Caco-2 (cell line): ENCODE measurements at regions not wholly inside any gene's neighbourhood (a gene's known extent, or its start where the extent isn't known, plus 50 kb on each side); places are given as distances from the start of the nearest gene placed in this dataset.

Source experiments
- BruUV-seq: library from RNA; stranded (reverse); fragments of 400-500 nt; replicated peaks from 2 replicates; lab custom pipeline; 2021; lab: Mats Ljungman, UMichigan
- CTCF ChIA-PET: fragments of 300-600 bp; sonication (Branson Sonifier 250); formaldehyde crosslinking; loops from one replicate; lab custom pipeline; 2022; ENCODE audit warnings: antibody characterized with exemption; lab: Charles Lee
- POLR2A ChIA-PET: fragments of 300-600 bp; sonication (Branson Sonifier 250); formaldehyde crosslinking; loops from one replicate; lab custom pipeline; 2022; ENCODE audit warnings: antibody characterized with exemption; lab: Charles Lee
- DNase-seq, 2 experiments: peaks; one replicate each; pipeline versions ENCODE4 v3.0.0 to v3.0.0-alpha.2; 2020 to 2022
- H3K27me3 ChIP-seq: replicated peaks from 2 replicates; pipeline ENCODE4 v1.6.0; 2011; ENCODE audit warnings: low read length; ENCODE audit not compliant: control insufficient read depth, insufficient read depth
- H3K36me3 ChIP-seq: 2 replicates; pipeline ENCODE4 v1.5.1; 2011; ENCODE audit warnings: low read length; ENCODE audit not compliant: control insufficient read depth, insufficient read depth
- H3K4me1 ChIP-seq: fragments of 250-450 bp; sonication (Bioruptor Pico); 2 replicates; pipeline ENCODE4 v1.5.1; 2020; ENCODE audit warnings: mild to moderate bottlenecking
- H3K4me3 ChIP-seq: 2 replicates; pipeline ENCODE4 v1.5.1; 2011; ENCODE audit warnings: low read depth, mild to moderate bottlenecking, control low read depth, low read length
- H3K9me3 ChIP-seq: fragments of 250-450 bp; sonication (Bioruptor Pico); 2 replicates; pipeline ENCODE4 v1.5.1; 2020; ENCODE audit warnings: mild to moderate bottlenecking, moderate library complexity
- H3K27ac Mint-ChIP-seq: one replicate; pipeline ENCODE4 v1.8.0; 2022; ENCODE audit warnings: mixed read lengths; ENCODE audit not compliant: unreplicated experiment
- H3K27me3 Mint-ChIP-seq: one replicate; pipeline ENCODE4 v1.8.0; 2022; ENCODE audit warnings: mixed read lengths; ENCODE audit not compliant: insufficient read depth, unreplicated experiment
- H3K36me3 Mint-ChIP-seq: one replicate; pipeline ENCODE4 v1.8.0; 2022; ENCODE audit warnings: mild to moderate bottlenecking, mixed read lengths; ENCODE audit not compliant: insufficient read depth, unreplicated experiment
- H3K4me1 Mint-ChIP-seq: one replicate; pipeline ENCODE4 v1.8.0; 2022; ENCODE audit warnings: low read depth, mixed read lengths; ENCODE audit not compliant: unreplicated experiment
- H3K4me3 Mint-ChIP-seq: one replicate; pipeline ENCODE4 v1.8.0; 2022; ENCODE audit warnings: mild to moderate bottlenecking, moderate library complexity, mixed read lengths; ENCODE audit not compliant: unreplicated experiment
- H3K9me3 Mint-ChIP-seq: one replicate; pipeline ENCODE4 v1.8.0; 2022; ENCODE audit warnings: mixed read lengths; ENCODE audit not compliant: unreplicated experiment
- CTCF ChIP-seq, 2 experiments: fragments of 200-600 bp in 1 of 2; IDR thresholded peaks; 1 replicate in 1 of 2; 2 replicates in 1 of 2; pipeline versions ENCODE4 v1.5.1 to v1.8.0; 2011 to 2022; ENCODE audit warnings: antibody characterized with exemption in 1 of 2, control low read depth in 1 of 2, inconsistent platforms in 1 of 2, low read depth in 1 of 2, low read length in 1 of 2, mild to moderate bottlenecking in 1 of 2, moderate library complexity in 1 of 2; ENCODE audit not compliant: insufficient read depth in 1 of 2, severe bottlenecking in 1 of 2, unreplicated experiment in 1 of 2
- intact Hi-C: fragments of 100-400 bp; cut with micrococcal nuclease; formaldehyde crosslinking; loops from one replicate; pipeline ENCODE4 v1.10.0; 2022; ENCODE audit not compliant: unreplicated experiment

GRCh38 chr11:87908086-87908485, 267.2 kb downstream of the RAB38 start:
- POLR2A ChIA-PET = no interaction called here
- BruUV-seq = no TSS peak

GRCh38 chr11:87903345-87903744, 271.9 kb downstream of the RAB38 start:
- H3K36me3 ChIP-seq = no peaks in the 10 kb centered on the region
- no peaks in the 10 kb centered on the region; the same call in 1 of the 2 replicates for H3K27me3 ChIP-seq
- Mint-ChIP-seq H3K4me3 (no peak overlapping the region), H3K27me3 (no peaks in the 10 kb centered on the region), H3K27ac (no peak overlapping the region), H3K9me3 (no peaks in the 10 kb centered on the region), H3K4me1 (peaks cover 25% of the 10 kb centered on the region), H3K36me3 (no peaks in the 10 kb centered on the region)
- intact Hi-C loops = no loop called here
- BruUV-seq = no TSS peak
- peaks cover 15% of the 10 kb centered on the region for H3K4me1 ChIP-seq
- no peaks in the 10 kb centered on the region for H3K9me3 ChIP-seq
- POLR2A ChIA-PET = no interaction called here
- CTCF ChIA-PET = no interaction called here
- no peak for DNase-seq
- H3K4me3 ChIP-seq = no peak overlapping the region
- no peak for TF ChIP-seq CTCF (IDR thresholded peaks at IDR 0.05; ENCODE audit: insufficient read depth in 1 of 2, low read depth in 1 of 2, low read length in 1 of 2, severe bottlenecking in 1 of 2, unreplicated experiment in 1 of 2)

More at GRCh38 chr11:87908086-87908485, 267.2 kb downstream of the RAB38 start:
- Histone ChIP-seq H3K36me3 (no peaks in the 10 kb centered on the region), H3K27me3 (no peaks in the 10 kb centered on the region; the same call in 1 of the 2 replicates), H3K9me3 (no peaks in the 10 kb centered on the region), H3K4me3 (no peak overlapping the region), H3K4me1 (no peaks in the 10 kb centered on the region)
- no peak for DNase-seq
- Mint-ChIP-seq H3K4me3 (no peak overlapping the region), H3K27ac (no peak overlapping the region), H3K9me3 (no peaks in the 10 kb centered on the region), H3K4me1 (no peaks in the 10 kb centered on the region), H3K36me3 (no peaks in the 10 kb centered on the region), H3K27me3 (no peaks in the 10 kb centered on the region)
- TF ChIP-seq CTCF (IDR thresholded peaks at IDR 0.05; ENCODE audit: insufficient read depth in 1 of 2, low read depth in 1 of 2, low read length in 1 of 2, severe bottlenecking in 1 of 2, unreplicated experiment in 1 of 2) = no peak
- intact Hi-C loops = no loop called here
- CTCF ChIA-PET = no interaction called here

GRCh38 chr11:87901341-87901740, 273.9 kb downstream of the RAB38 start:
- CTCF ChIA-PET = no interaction called here
- H3K4me1 ChIP-seq = peaks cover 33% of the 10 kb centered on the region
- intact Hi-C loops = no loop called here
- BruUV-seq = no TSS peak
- Mint-ChIP-seq H3K9me3 (no peaks in the 10 kb centered on the region), H3K27me3 (no peaks in the 10 kb centered on the region), H3K4me3 (no peak overlapping the region), H3K4me1 (peaks cover 41% of the 10 kb centered on the region), H3K36me3 (no peaks in the 10 kb centered on the region), H3K27ac (no peak overlapping the region)
- H3K36me3 ChIP-seq = no peaks in the 10 kb centered on the region
- H3K4me3 ChIP-seq = no peak overlapping the region
- DNase-seq = no peak
- POLR2A ChIA-PET = no interaction called here
- H3K27me3 ChIP-seq = no peaks in the 10 kb centered on the region
- no peaks in the 10 kb centered on the region for H3K9me3 ChIP-seq
- TF ChIP-seq CTCF (IDR thresholded peaks at IDR 0.05; ENCODE audit: insufficient read depth in 1 of 2, low read depth in 1 of 2, low read length in 1 of 2, severe bottlenecking in 1 of 2, unreplicated experiment in 1 of 2) = no peak
